Smooth muscle cell (in vitro differentiated cells): ENCODE measurements at regions not wholly inside any gene's neighbourhood (a gene's known extent, or its start where the extent isn't known, plus 50 kb on each side); places are given as distances from the start of the nearest gene placed in this dataset.

Experiments
- DNase-seq: peaks from one replicate; lab custom pipeline; 2025; ENCODE audit not compliant: unreplicated experiment; lab: John Stamatoyannopoulos, UW
- H2AFZ ChIP-seq: fragments of 200-600 bp; sonication (generic); 2 replicates; pipeline ENCODE4 v1.6.0; 2016; ENCODE audit warnings: antibody characterized with exemption, low read depth, mild to moderate bottlenecking
- H3F3A ChIP-seq: fragments of 200-600 bp; sonication (generic); 2 replicates; pipeline ENCODE4 v1.6.0; 2017; ENCODE audit warnings: antibody characterized with exemption, low read depth
- H3K27ac ChIP-seq: fragments of 200-600 bp; sonication (generic); 2 replicates; pipeline ENCODE4 v1.5.1; 2016; ENCODE audit warnings: low read depth, mild to moderate bottlenecking
- H3K27me3 ChIP-seq: fragments of 200-600 bp; sonication (generic); 2 replicates; pipeline ENCODE4 v1.6.1; 2016; ENCODE audit warnings: low read depth, mild to moderate bottlenecking
- H3K36me3 ChIP-seq: fragments of 200-600 bp; sonication (generic); 2 replicates; pipeline ENCODE4 v1.5.1; 2016; ENCODE audit warnings: low read depth
- H3K4me1 ChIP-seq: fragments of 200-600 bp; sonication (generic); 2 replicates; pipeline ENCODE4 v1.5.1; 2016; ENCODE audit warnings: low read depth
- H3K4me2 ChIP-seq: fragments of 200-600 bp; sonication (generic); 2 replicates; pipeline ENCODE4 v1.6.0; 2016; ENCODE audit warnings: mild to moderate bottlenecking
- H3K4me3 ChIP-seq: fragments of 200-600 bp; sonication (generic); 2 replicates; pipeline ENCODE4 v1.5.1; 2016; ENCODE audit warnings: mild to moderate bottlenecking
- H3K79me2 ChIP-seq: fragments of 200-600 bp; sonication (generic); 2 replicates; pipeline ENCODE4 v1.6.0; 2016; ENCODE audit warnings: low read depth, mild to moderate bottlenecking
- H3K9ac ChIP-seq: fragments of 200-600 bp; sonication (generic); 2 replicates; pipeline ENCODE4 v1.6.0; 2016; ENCODE audit warnings: low read depth
- H3K9me3 ChIP-seq: fragments of 200-600 bp; sonication (generic); replicated peaks from 2 replicates; pipeline ENCODE4 v1.5.1; 2016; ENCODE audit warnings: low read depth
- H4K20me1 ChIP-seq: fragments of 200-600 bp; sonication (generic); 2 replicates; pipeline ENCODE4 v1.6.0; 2016; ENCODE audit warnings: low read depth
- WGBS: methylation state at CpG from one replicate; pipeline ENCODE4 v1.1.7; 2016; ENCODE audit warnings: low lambda C conversion rate; 5-methylcytosine and 5-hydroxymethylcytosine counted together
- TF ChIP-seq, protein P1 (sequence below): fragments of 200-600 bp; sonication (generic); IDR thresholded peaks from 2 replicates; pipeline ENCODE4 v1.5.1; 2017; ENCODE audit warnings: borderline replicate concordance, mild to moderate bottlenecking, antibody characterized with exemption; ENCODE audit not compliant: insufficient read depth, poor library complexity, severe bottlenecking

DNA sequence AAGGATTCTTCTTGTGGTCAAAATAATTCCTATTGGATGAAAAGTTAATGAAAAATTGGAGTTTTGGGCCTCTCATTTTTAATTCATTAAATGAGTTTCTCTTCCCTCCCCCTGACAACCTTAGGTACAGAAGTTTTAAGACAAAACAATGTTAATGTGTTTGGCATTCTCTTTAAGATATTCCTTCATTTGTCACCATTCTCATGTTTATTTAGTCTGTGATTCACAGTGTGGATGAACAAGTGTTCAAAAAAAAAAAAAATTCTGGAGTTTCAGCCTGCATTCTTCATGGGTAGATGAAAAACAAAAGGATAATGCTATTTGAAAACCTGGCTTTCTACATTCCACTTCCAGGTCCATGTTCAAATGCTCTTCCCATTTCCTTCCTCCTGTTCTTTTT lies 172.6 kb upstream of the LUZP2 start:
- TF ChIP-seq, protein P1, sequence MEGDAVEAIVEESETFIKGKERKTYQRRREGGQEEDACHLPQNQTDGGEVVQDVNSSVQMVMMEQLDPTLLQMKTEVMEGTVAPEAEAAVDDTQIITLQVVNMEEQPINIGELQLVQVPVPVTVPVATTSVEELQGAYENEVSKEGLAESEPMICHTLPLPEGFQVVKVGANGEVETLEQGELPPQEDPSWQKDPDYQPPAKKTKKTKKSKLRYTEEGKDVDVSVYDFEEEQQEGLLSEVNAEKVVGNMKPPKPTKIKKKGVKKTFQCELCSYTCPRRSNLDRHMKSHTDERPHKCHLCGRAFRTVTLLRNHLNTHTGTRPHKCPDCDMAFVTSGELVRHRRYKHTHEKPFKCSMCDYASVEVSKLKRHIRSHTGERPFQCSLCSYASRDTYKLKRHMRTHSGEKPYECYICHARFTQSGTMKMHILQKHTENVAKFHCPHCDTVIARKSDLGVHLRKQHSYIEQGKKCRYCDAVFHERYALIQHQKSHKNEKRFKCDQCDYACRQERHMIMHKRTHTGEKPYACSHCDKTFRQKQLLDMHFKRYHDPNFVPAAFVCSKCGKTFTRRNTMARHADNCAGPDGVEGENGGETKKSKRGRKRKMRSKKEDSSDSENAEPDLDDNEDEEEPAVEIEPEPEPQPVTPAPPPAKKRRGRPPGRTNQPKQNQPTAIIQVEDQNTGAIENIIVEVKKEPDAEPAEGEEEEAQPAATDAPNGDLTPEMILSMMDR: no peak
- Histone ChIP-seq H3K4me3 (no peak overlapping the region), H3K4me1 (no peaks in the 10 kb centered on the region), H3K79me2 (no peaks in the 10 kb centered on the region), H3K27ac (no peak overlapping the region), H3K9me3 (no peaks in the 10 kb centered on the region), H3K4me2 (no peak overlapping the region), H3K27me3 (no peaks in the 10 kb centered on the region), H3F3A (no peaks in the 10 kb centered on the region), H3K36me3 (no peaks in the 10 kb centered on the region), H2AFZ (no peak overlapping the region), H4K20me1 (no peaks in the 10 kb centered on the region), H3K9ac (no peak overlapping the region)
- DNase-seq: no peak

DNA sequence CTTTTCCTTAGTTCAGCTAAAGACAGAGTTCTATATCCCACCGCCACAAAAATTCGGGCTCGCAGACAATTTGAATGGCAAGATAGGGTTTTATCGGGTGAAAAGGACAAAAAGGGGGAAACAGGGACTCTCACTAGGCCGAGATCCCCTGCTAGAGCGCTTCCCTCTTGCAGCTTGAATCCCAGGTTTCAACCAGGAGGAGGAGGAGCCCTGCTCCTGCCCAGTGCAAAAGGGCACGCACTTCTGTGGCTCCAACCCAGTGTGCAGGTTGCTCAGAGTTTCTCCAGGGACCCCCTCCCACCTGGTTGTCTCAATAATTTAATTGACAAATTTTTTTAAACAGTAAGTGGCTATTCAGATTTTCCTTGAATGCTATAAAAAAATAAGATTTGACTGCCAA lies 152.6 kb upstream of the LUZP2 start:
- WGBS: 81% methylated on average over 7 of the region's 7 CpGs
- TF ChIP-seq, protein P1: no peak
- no peaks in the 10 kb centered on the region for H3K27me3 ChIP-seq

GRCh38 chr11:24348908-24349307 lies 147.9 kb upstream of the LUZP2 start:
- H3K9ac ChIP-seq: no peak overlapping the region
- H3K27ac ChIP-seq: no peak overlapping the region
- no peaks in the 10 kb centered on the region for H3K9me3 ChIP-seq
- no peak overlapping the region for H3K4me3 ChIP-seq
- H4K20me1 ChIP-seq: no peaks in the 10 kb centered on the region
- no peaks in the 10 kb centered on the region for H3K27me3 ChIP-seq
- no peaks in the 10 kb centered on the region for H3K36me3 ChIP-seq
- no peaks in the 10 kb centered on the region for H3K79me2 ChIP-seq
- no peak overlapping the region for H3K4me2 ChIP-seq
- no peak overlapping the region for H2AFZ ChIP-seq
- H3F3A ChIP-seq: no peaks in the 10 kb centered on the region
- H3K4me1 ChIP-seq: no peaks in the 10 kb centered on the region
- TF ChIP-seq, protein P1: no peak
- no peak for DNase-seq

More for the DNA sequence above, 152.6 kb upstream of the LUZP2 start:
- Histone ChIP-seq H3K4me1 (no peaks in the 10 kb centered on the region), H3K27ac (no peak overlapping the region), H3K4me2 (no peak overlapping the region), H3K9ac (no peak overlapping the region), H3K9me3 (no peaks in the 10 kb centered on the region), H2AFZ (no peak overlapping the region), H3K4me3 (no peak overlapping the region), H3F3A (no peaks in the 10 kb centered on the region), H3K79me2 (no peaks in the 10 kb centered on the region), H4K20me1 (no peaks in the 10 kb centered on the region), H3K36me3 (no peaks in the 10 kb centered on the region)
- DNase-seq: no peak

GRCh38 chr11:24351179-24351578 lies 145.7 kb upstream of the LUZP2 start:
- Histone ChIP-seq H3K4me3 (no peak overlapping the region), H3K4me1 (no peaks in the 10 kb centered on the region), H3F3A (no peaks in the 10 kb centered on the region), H3K27me3 (no peaks in the 10 kb centered on the region), H3K36me3 (no peaks in the 10 kb centered on the region), H3K9me3 (no peaks in the 10 kb centered on the region), H3K4me2 (no peak overlapping the region), H2AFZ (no peak overlapping the region), H3K9ac (no peak overlapping the region), H3K79me2 (no peaks in the 10 kb centered on the region), H3K27ac (no peak overlapping the region), H4K20me1 (no peaks in the 10 kb centered on the region)
- TF ChIP-seq, protein P1: no peak
- DNase-seq: no peak
- WGBS: 89% methylated on average over 2 of the region's 2 CpGs
